ENCODE measurements at regions not wholly inside any gene's neighbourhood (a gene's known extent, or its start where the extent isn't known, plus 50 kb on each side); places are given as distances from the start of the nearest gene placed in this dataset.
A peak's percentile ranks its signal among the peaks of the same experiment; 100 is the strongest.

DNA sequence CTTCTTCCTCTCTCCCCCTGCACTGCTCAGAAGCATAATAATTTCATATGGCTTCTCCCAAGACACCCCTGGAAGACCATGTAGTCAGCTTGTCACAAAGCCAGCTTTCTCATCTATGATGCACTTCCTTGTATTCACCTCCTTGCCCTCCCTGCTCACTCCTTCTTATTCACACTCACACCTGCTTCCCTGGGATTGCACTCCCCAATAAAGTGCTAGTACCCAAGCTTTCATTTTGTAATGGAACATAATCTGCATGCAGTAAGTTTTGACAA is 76.9 kb upstream of the FRMD4B start:
- intact Hi-C loops (cut with DNase I) = no loop called here
- DNase-seq (no peak), ATAC-seq (no peak)
- Histone ChIP-seq H3K9me3 (no peaks in the 10 kb centered on the region), H3K36me3 (no peaks in the 10 kb centered on the region), H3K27me3 (no peaks in the 10 kb centered on the region), H3K4me3 (no peak overlapping the region), H3K27ac (no peak overlapping the region), H3K4me1 (no peaks in the 10 kb centered on the region)
- TF ChIP-seq CTCF (IDR thresholded peaks at IDR 0.05) = no peak

GRCh38 chr3:69462022-69462825 is 76.3 kb upstream of the FRMD4B start:
- DNase-seq = no peak
- ATAC-seq = peak; percentile 30
- no peak for TF ChIP-seq CTCF (IDR thresholded peaks at IDR 0.05)
- H3K9me3 ChIP-seq = no peaks in the 10 kb centered on the region
- no peaks in the 10 kb centered on the region for H3K4me1 ChIP-seq
- no peak overlapping the region for H3K4me3 ChIP-seq
- H3K36me3 ChIP-seq = no peaks in the 10 kb centered on the region
- H3K27me3 ChIP-seq = no peaks in the 10 kb centered on the region
- H3K27ac ChIP-seq = no peak overlapping the region
- intact Hi-C loops (cut with DNase I) = no loop called here

GRCh38 chr3:69460034-69460433 is 74.1 kb upstream of the FRMD4B start:
- no peak for TF ChIP-seq CTCF (IDR thresholded peaks at IDR 0.05)
- no peaks in the 10 kb centered on the region for H3K4me1 ChIP-seq
- intact Hi-C loops (cut with DNase I) = no loop called here
- H3K27ac ChIP-seq = no peak overlapping the region
- H3K9me3 ChIP-seq = no peaks in the 10 kb centered on the region
- no peaks in the 10 kb centered on the region for H3K36me3 ChIP-seq
- no peaks in the 10 kb centered on the region for H3K27me3 ChIP-seq
- ATAC-seq = no peak
- DNase-seq = no peak
- H3K4me3 ChIP-seq = no peak overlapping the region

- H3K27me3 ChIP-seq = no peaks in the 10 kb centered on the region
- DNase-seq (no peak), ATAC-seq (no peak)
- intact Hi-C loops (cut with DNase I) = no loop called here
- no peak overlapping the region for H3K27ac ChIP-seq
- no peak overlapping the region for H3K4me3 ChIP-seq
- H3K36me3 ChIP-seq = no peaks in the 10 kb centered on the region
- TF ChIP-seq CTCF (IDR thresholded peaks at IDR 0.05) = no peak
- H3K9me3 ChIP-seq = no peaks in the 10 kb centered on the region
- no peaks in the 10 kb centered on the region for H3K4me1 ChIP-seq
Measured at GRCh38 chr3:69458803-69459365, 73.0 kb upstream of the FRMD4B start.

DNA sequence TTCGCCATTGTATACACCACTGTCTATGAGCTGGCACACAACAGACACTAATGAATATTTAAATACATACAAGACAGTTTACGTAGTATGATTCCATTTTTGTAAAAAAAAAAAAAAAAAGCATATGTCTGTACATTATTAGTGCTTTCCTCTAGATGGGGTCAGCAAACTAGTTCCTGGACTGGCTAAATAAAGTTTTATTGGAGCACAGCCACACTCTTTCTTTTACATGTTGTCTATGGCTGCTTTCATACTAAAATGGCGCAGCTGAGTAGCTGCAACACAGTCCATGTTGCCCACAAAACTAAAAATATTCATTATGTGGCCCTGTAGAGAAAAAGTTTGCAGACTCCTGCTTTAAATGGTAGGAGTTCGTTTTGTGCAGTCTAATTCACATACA is 70.7 kb upstream of the FRMD4B start:
- Histone ChIP-seq H3K4me1 (no peaks in the 10 kb centered on the region), H3K9me3 (no peaks in the 10 kb centered on the region), H3K27ac (no peak overlapping the region), H3K4me3 (no peak overlapping the region), H3K27me3 (no peaks in the 10 kb centered on the region), H3K36me3 (no peaks in the 10 kb centered on the region)
- intact Hi-C loops (cut with DNase I) = no loop called here
- no peak for TF ChIP-seq CTCF (IDR thresholded peaks at IDR 0.05)
- ATAC-seq (no peak), DNase-seq (no peak)

All from upper lobe of right lung (tissue), 1 donor.